Activated CD8-positive, alpha-beta memory T cell treated with anti-CD3 and anti-CD28 coated beads for 1 hour (primary cell): ENCODE measurements at regions not wholly inside any gene's neighbourhood (a gene's known extent, or its start where the extent isn't known, plus 50 kb on each side); places are given as distances from the start of the nearest gene placed in this dataset.
A peak's percentile ranks its signal among the peaks of the same experiment; 100 is the strongest.
"Not testable (repeated sequence)": the region's sequence is repeated elsewhere in the genome, so short reads cannot be mapped to it uniquely, and the experiment has no call there.

Source experiments
- DNase-seq, 2 donors: peaks; one replicate each; pipeline ENCODE4 v3.0.0-alpha.2; 2020; ENCODE audit warnings: low read depth in 1 of 2; ENCODE audit errors: extremely low read depth in 1 of 2

- no peak for DNase-seq
Observed at GRCh38 chr6:141884850-141885249, 247.9 kb upstream of the GJE1 start.

- DNase-seq, result no peak
Observed at GRCh38 chr6:141878686-141879085, 254.0 kb upstream of the GJE1 start.

GRCh38 chr6:141877275-141877983 is 255.3 kb upstream of the GJE1 start:
- no peak for DNase-seq

GRCh38 chr6:141874930-141875602 is 257.7 kb upstream of the GJE1 start:
- DNase-seq, result no peak

GRCh38 chr6:141869509-141869908 is 263.2 kb upstream of the GJE1 start:
- not testable (repeated sequence) for DNase-seq

GRCh38 chr6:141867767-141868166 is 265.0 kb upstream of the GJE1 start:
- no peak for DNase-seq

- DNase-seq, result no peak
Observed at GRCh38 chr6:141866731-141867497, 265.8 kb upstream of the GJE1 start.

- no peak for DNase-seq
Observed at GRCh38 chr6:141851063-141851462, 281.7 kb upstream of the GJE1 start.

- DNase-seq, result peak in 1 of 2 donors; percentile 1
Observed at GRCh38 chr6:141848029-141848890, 284.5 kb upstream of the GJE1 start.

- DNase-seq, result no peak
Observed at GRCh38 chr6:141846639-141847038, 286.1 kb upstream of the GJE1 start.

GRCh38 chr6:141843178-141843834 is 289.4 kb upstream of the GJE1 start:
- no peak for DNase-seq

- no peak for DNase-seq
Observed at GRCh38 chr6:141833001-141833655, 299.6 kb upstream of the GJE1 start.

- DNase-seq, result no peak
Observed at GRCh38 chr6:141830530-141830929, 302.2 kb upstream of the GJE1 start.

- no peak for DNase-seq
Observed at GRCh38 chr6:141829566-141830360, 303.0 kb upstream of the GJE1 start.

- DNase-seq, result no peak
Observed at GRCh38 chr6:141824350-141824749, 308.4 kb upstream of the GJE1 start.

- DNase-seq, result not testable (repeated sequence)
Observed at GRCh38 chr6:141815039-141815438, 317.7 kb upstream of the GJE1 start.

GRCh38 chr6:141809901-141810300 is 322.8 kb upstream of the GJE1 start:
- no peak for DNase-seq

- no peak for DNase-seq
Observed at GRCh38 chr6:141808662-141809061, 324.1 kb upstream of the GJE1 start.

- not testable (repeated sequence) for DNase-seq
Observed at GRCh38 chr6:141800973-141801372, 331.8 kb upstream of the GJE1 start.
